Endometrium (tissue), 2 donors: ENCODE measurements at regions not wholly inside any gene's neighbourhood (a gene's known extent, or its start where the extent isn't known, plus 50 kb on each side); places are given as distances from the start of the nearest gene placed in this dataset.
A peak's percentile ranks its signal among the peaks of the same experiment; 100 is the strongest.
"Not testable (repeated sequence)": the region's sequence is repeated elsewhere in the genome, so short reads cannot be mapped to it uniquely, and the experiment has no call there.

ENCODE experiments used
- FAIRE-seq: peaks from 2 replicates; lab custom pipeline; 2012; peaks lifted over from hg19 to GRCh38; lab: Jason Lieb, UNC
- donor health status: control.
- donor health status: control.

DNA sequence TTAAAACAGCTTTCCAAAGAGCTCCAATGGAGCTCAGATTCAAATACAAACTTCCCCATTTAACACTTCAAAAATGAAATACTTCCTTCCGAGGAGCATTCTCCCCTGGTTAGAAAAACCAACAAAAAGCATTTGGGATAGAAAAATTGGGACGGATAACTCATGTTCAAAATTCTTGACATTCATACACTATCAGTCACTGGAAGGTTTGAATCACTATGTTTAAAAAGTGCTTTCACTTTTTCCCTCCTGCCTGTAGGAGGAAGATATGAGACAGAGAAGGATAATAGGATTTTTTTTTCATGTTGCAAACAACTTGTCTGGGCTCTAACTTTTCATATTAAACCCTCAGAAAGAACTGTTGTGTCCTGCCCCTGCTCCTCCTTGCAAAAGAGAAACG lies 412.0 kb downstream of the ACTL7B start:
- FAIRE-seq: no peak

DNA sequence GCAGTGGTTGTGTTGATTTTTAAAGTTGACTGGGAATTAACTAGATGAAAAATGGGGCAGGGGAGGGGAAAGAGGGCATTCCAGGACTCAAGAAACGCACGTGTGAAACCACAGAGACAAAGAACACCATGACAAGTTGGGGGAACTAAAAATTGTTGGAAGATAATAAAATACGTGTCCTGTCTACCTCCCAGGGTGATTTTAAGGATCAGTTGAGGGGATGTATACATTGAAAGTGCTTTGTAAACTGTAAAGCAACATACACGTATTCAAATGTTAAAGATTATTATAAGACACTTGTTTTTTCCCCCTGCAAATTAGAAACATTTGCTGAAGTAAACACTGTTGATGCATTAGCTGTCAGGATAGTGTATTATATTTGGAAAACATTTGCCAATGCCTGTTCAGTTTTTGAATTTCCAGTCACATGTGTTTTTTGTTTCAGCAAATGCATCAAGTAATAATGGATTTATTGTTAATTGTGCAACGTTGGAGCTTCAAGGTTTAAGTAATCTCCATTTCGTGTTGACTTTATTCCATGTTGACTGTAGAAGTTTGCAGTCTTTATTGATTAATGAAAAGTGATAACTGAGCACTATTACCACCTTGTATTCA lies 412.7 kb downstream of the ACTL7B start:
- FAIRE-seq: no peak

DNA sequence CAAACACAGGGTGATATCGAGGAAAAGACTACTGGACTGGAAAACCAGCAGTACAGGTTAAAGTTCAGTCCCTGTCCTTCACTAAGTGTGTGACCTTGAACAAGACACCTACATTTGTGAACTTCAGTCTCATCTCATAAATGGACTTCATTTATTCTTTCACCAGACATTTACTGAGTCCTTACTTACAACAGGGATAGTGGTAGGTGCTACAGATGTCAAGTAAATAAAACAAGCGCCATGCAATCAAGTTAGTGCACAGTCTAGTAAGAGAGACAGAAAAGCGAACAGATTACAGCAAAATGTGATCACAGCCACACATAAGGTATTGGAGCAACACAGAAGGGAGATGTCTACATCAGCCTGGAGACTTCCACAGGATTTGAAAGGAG lies 413.2 kb downstream of the ACTL7B start:
- no peak for FAIRE-seq

DNA sequence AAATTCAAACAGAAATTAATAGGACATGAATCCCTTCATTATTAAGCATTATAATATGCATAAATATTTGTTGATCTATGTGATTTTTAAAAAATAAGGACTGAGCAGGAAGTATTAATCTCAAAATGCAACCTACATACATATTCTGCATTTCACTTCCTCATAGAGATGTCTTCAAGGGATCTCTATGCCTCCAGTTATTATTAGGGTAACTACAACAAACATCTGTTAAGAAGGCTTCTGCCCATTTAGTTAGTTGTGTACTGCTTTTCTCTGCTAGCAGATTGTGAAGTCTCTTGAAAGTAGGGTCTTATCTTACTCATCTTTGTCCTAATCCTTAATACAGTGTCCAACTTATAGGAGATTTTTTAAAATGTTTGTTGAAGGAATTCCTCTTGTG lies 414.1 kb downstream of the ACTL7B start:
- no peak for FAIRE-seq

DNA sequence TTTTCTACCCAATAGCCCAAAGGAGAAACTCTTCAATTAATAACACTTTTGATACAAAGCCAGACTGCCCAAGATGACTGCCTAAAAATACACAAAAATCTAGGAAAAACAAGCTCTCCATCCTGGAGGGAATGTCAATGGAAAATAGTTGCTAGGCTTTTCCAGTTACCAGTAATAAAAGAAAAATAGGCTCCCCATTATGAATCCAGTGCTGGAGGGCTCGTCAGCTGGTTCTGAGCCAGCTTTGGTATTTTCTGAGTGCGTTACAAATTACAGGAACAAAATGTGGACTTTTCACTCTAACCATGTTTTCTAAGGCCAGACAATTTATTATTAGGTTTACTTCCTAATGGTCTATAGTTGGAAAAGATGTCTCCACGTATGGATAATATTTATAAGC lies 414.5 kb downstream of the ACTL7B start:
- no peak for FAIRE-seq

DNA sequence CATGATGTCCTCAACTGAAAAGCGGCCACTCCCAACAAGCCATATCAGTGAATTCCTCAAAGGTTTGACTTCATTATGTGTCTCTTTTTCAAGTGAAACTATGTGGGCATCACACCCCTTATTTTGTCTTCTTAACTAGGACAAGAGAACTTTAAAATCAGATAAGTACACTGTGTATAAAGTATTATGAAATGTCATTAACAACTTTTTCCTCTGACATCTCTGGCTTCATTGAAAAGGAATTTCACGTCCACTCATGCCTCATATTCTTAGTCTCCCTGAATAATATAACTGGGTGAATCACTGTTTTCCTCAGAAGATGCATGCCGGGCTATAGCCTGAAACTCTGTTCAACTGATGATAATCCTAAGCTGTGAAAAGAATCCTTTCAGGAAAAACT lies 415.8 kb downstream of the ACTL7B start:
- FAIRE-seq: no peak

DNA sequence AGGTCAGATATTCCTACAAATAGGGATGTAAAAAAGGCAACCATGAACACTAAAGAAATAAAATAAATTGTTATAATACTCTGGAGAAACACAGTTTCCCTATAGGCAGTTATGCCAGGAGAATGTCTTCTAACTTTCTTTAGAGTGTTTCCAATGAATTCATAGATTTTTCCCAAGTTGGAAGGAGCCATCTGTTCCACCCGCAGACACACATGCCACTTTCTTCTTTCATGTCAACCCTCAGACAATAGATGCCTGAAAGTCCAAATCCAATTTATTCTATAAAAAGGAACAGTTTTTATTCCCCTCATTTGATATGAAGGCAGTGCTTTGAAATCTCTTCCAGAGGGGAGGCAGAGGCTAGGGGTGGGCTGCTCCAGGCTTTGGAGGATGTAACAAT lies 418.1 kb downstream of the ACTL7B start:
- FAIRE-seq: no peak

DNA sequence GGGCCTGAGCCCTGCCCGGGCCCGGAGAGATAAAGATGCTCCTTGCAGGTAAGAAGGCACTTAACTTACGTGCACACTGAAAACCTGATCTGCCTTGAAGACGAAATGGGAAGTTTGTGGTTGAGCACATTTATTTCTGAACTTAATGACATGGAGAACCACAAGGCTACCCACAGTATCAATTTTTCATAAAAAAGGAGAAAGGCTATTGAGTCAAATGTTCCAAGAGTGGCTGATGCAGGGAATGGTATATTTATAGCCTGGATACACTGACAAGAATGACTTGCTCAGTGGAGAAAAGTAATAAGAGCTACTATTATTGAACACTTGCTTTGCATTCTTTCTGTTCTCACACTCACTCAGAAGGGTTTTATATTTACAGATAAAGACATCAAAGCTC lies 419.3 kb downstream of the ACTL7B start:
- no peak for FAIRE-seq

DNA sequence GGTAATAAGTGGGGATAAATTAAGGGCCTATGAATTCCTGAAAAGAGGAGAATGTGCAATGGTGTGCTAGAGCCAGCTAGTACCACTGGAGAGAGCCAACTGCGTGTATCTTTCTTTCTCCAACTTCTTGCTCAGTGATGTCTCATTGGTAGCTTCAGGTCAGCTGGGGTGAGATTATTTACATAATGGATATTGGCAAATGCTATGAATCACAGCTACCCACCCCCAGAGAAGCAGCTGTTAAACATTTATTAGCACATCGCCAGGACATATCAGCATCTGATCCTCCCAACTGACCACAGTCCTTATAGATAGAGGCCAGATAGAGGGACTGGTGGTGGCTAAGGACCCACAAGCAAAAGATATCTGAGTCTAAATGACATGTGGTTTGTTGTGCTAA lies 421.3 kb downstream of the ACTL7B start:
- no peak for FAIRE-seq

DNA sequence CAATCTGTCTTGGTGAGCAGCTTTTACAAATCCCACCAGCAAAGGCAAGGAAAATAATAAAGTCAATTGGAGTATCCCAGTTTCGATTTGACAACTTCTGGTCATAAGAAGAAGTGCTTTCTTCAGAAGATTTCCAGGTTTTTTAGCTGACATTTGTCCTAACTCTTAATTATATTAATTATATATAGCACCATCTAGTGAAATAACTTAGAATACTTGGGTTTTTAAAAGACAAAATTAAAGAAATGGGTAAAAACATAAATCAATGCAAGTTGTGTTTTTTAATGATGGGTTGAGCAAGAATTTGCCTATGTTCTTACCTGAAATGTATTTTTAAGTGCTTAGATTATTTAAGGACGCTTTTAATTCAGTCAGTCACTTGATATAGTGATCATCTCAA lies 421.8 kb downstream of the ACTL7B start:
- peak; percentile 89 for FAIRE-seq

DNA sequence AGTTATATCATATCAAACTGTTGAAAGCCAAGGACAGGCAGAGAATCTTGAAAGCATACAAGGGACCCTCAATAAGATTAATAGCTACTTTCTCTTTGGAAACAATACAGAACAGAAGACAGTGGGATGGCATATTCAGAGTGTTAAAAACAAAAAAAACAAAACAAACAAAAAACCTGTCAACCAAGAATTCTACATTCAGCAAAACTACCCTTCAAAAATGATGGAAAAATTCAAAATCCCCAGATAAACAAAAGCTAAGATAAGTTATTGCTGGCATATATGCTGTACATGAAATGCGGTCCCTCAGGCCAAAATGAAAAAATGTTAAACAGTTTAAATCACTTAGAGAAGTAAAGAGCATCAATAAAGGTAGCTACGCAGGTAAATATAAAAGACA lies 425.1 kb downstream of the ACTL7B start:
- no peak for FAIRE-seq

DNA sequence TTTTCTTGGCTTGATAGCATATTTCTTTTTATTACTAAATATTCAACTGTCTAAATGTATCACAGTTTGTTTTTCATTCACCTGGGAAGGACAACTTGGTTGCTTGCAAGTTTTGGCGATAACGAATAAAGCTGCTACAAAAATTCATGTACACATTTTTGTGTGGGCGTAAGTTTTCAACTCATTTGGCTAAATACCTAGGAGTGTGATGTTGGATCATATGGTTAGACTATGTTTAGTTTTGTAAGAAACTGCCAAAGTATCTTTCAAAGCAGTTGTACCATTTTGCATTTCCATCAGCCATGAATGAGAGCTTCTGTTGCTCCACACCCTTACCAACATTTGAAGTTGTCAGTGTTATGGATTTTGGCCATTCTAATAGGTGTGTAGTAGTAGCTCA lies 428.0 kb downstream of the ACTL7B start:
- FAIRE-seq: no peak

DNA sequence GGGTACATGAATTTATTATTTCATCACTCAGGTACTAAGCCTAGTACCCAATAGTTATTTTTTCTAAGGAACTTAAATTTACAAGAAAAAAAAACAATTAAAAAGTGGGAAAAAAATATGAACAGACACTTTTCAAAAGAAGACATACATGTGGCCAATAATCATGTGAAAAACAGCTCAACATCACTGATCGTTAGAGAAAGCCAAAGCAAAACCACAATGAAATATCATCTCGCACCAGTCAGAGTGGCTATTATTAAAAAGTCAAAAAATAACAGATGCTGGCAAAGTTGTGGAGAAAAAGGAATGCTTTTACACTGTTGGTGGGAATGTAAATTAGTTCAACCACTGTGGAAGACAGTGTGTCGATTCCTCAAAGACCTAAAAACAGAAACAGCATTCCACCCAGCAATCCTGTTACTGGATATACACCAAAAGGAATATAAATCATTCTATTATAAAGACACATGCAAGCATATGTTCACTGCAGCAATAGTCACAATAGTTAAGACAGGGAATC lies 429.3 kb downstream of the ACTL7B start:
- not testable (repeated sequence) for FAIRE-seq

DNA sequence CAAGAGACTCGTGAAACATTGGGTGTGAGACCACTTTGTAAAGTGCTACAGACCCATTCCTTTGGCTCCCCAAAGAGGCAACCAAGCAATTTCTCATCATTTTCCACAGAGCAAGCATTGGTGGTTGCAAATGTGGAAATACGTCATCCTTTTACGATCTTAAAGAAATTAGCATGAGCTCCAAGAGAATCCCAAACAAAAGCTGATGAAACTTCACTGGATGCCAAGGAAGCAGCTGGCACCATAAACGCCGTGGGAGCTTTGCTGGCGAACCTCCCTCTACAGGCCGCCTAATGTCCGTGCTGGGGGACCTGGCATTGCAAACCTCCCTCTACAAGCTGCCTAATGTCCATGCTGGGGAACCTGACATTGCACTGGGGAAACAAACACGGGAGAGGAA lies 432.4 kb downstream of the ACTL7B start:
- FAIRE-seq: no peak

DNA sequence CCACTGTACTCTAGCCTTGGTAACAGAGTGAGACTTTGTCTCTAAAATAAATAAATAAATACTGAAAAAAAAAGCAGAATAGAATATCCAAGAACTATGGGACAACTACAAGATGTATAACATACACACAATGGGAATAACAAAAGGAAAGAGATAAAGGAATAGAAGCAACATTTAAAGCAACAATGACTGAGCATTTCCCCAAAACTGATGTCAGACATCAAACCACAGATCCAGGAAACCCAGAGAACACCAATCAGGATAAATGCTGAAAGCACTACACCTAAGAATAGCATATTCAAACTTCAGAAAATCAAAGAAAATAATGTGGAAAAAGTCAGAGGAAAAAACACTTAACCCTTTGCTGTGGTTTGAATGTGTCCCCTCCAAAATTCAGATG lies 436.4 kb downstream of the ACTL7B start:
- no peak for FAIRE-seq

DNA sequence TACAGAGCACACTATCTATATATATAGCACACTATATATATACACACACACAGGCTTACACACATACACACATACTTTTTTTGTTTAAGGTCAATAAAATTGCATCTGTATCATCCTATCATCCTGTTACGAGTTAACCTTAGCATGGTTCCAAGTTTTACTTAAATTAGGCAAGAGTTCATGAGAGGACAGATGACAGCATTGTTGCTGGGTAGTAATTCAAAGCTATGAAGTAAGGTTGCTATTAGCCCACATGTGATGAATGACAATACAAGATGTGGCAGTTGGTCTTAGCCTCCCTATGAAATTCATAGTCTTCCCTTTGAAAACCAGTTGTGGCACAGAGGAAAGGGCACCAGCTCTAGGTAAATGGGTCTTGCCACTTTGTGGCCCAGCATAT lies 438.1 kb downstream of the ACTL7B start:
- FAIRE-seq: no peak

DNA sequence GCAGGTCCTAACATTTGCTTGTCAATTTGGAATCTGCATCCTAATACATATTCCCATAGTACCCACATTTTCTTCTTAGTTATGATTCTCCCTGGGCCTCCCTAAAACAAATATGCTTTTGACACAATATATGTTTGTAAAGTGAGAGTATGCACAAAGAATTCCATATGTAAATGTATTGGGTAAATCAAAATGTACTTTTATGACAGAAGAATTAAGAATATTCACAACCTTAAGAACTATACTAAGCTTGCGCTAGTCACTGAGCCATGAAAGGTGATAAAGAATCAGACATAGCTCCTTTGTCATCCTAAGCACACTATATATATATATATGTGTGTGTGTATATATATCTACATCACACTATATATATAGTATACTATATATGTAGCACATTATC lies 438.5 kb downstream of the ACTL7B start:
- FAIRE-seq: no peak

DNA sequence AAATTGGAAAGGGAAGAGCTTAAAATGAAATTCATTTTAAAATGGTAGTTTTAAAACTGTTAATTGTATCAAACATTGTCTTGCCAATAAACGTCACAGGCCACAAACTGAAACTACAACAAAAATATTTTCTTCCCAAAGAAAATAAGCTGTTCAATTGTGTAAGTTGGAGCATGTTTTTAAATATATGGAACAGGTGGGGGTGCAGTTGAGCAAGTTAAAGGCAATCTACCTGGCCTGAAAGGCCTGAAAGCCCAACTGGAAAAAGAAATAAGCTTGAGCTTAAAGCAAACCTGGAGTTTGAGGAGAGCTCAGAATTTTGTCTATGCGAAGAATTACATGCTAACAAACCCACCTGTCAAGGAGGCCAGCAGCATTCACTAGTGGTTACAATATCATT lies 439.5 kb downstream of the ACTL7B start:
- no peak for FAIRE-seq

DNA sequence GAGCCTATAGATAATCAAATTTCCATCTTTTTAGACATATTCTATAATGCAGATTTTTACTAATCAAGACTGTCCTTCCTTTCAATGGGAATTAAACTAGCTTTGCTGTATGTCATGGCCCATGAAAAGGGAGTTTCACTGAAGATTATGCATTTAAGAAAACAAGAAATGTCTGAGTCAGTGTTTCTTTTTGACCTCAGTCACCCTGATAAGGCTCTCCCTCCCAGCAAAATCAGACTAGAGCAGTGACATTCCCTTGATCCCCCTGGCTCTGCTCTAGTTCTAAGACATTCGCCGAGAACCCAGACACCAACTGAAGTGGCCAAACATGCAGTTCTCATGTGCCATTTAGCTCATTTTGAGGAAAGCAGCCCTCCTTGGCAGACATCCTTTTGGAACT lies 442.0 kb downstream of the ACTL7B start:
- no peak for FAIRE-seq

DNA sequence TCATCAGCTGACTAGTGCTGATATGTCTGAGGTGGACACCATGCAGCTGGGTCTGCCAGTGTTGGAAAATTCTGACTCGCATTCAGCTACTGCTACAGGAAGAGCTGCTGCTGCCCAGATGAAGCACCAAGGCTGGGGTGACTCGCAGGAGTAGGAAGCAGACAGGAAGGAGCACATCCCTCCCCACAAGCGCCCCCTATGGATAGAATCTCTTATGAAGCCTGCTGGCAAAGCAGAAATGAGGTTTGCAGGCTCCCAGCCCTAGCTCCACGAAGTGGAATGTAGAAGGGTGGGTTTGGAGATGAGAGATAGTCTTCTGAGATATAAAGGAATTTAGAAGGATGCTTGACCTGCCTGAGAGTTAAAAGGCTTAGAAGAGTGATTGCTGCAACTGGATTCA lies 443.0 kb downstream of the ACTL7B start:
- no peak for FAIRE-seq

DNA sequence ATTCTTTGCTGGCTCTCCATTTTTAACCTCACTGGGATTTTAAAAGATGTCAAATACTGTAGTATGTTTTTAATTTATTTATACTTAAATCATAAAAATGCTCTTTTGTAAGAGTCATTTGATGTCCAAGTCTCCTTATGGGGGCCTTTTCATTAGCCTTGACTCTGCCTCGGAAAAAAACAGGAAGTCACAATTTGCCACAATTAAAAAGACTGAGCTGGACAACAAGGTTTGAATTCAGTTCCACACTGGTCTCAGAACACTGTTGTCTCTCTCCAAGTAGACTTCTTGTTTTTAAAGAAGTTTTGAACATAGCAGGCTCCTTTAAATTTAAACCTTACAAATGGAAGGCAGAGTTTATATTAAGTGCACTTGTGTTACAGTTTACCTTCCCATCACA lies 444.2 kb downstream of the ACTL7B start:
- no peak for FAIRE-seq

DNA sequence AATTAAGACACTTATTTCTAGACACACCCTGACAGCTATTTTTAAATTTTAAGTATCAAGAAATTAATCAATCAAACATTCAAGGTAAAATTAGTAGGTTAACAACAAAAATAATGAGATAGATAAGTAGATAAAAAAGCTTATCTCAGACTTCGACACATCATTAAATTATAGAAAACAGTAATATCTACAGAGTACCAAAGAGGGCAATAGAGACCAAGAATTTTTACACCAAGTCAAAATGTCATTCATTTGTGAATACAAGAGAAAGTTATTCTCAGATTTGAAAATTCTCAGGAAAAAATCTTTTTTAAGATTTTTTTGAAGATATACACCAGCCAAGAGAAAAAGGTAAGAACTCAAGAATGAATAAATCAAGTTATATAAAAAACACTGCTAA lies 445.6 kb downstream of the ACTL7B start:
- FAIRE-seq: no peak

DNA sequence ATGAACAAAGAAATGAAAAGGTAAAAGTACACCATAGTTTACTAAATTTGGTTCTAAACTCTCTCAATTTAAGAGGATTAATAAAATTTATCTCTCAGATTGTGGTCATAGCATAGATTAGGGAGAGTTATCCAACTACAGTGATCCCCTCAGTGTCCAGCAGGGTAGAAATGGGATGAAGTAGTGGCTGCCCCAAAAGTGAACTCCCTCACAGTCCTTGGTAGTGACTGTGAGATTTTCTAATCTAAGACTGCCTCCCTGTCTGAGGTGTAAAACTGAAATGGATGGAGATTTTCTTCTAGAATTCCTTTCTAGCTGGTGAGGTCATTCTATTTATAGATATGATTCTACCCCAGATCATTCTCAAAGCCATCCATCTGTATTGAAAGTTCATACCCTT lies 455.5 kb downstream of the ACTL7B start:
- FAIRE-seq: no peak

DNA sequence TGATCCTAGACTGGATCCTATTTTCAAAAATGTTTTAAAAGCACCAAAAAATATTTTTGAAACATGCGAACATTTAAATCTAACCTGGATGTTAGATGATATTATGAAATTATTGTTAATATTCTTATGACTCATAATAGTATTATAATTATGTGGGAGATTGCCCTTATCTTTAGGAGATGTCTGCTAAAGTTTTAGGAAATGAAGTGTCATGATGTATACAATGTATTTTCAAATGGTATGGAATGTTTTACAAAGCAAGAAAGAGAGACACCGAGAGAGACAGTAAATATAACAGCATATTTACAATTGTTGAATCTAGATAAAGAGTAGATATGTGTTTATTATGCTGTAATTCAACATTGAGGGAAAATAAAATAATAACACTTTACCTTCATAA lies 455.9 kb downstream of the ACTL7B start:
- no peak for FAIRE-seq

DNA sequence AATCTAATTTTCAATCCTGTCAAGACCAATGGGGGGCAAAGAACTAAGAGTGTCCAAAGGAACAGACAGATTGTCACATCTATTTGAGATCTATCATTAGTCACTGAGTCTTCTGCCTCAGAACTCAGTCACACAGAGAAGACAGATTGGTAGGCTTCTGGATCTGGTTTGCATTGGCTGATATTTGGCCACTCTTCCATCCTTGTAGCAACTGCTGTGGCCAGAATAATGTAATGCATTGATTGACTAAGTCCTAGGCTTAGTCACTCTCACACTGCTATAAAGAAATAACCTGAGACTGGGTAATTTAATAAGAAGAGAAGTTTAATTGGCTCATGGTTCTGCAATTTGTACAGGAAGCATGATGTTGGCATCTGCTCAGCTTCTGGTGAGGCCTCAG lies 458.5 kb downstream of the ACTL7B start:
- no peak for FAIRE-seq
